ENCODE measurements at regions not wholly inside any gene's neighbourhood (a gene's known extent, or its start where the extent isn't known, plus 50 kb on each side); places are given as distances from the start of the nearest gene placed in this dataset.

GRCh38 chr13:106259928-106260327, 275.5 kb downstream of the EFNB2 start:
- TF ChIP-seq CTCF (IDR thresholded peaks at IDR 0.05; ENCODE audit: low read depth, low read length): no peak
- no peak for TF ChIP-seq EZH2phosphoT487 (IDR thresholded peaks at IDR 0.05; ENCODE audit: low read depth)
- H4K20me1 ChIP-seq (ENCODE audit: insufficient read depth, low read length): no peaks in the 10 kb centered on the region
- no peaks in the 10 kb centered on the region for H3K36me3 ChIP-seq (replicated peaks; ENCODE audit: low read depth, low read length)

GRCh38 chr13:106246666-106247188, 288.7 kb downstream of the EFNB2 start:
- no peaks in the 10 kb centered on the region for H3K4me1 ChIP-seq (ENCODE audit: low read length)
- H3K4me2 ChIP-seq (ENCODE audit: low read length): peak overlapping the region; percentile 12
- no peak overlapping the region for H3K27ac ChIP-seq (ENCODE audit: low read length)
- H3K36me3 ChIP-seq (replicated peaks; ENCODE audit: low read depth, low read length): no peaks in the 10 kb centered on the region
- H3K79me2 ChIP-seq (ENCODE audit: low read length): no peaks in the 10 kb centered on the region
- H4K20me1 ChIP-seq (ENCODE audit: insufficient read depth, low read length): no peaks in the 10 kb centered on the region
- TF ChIP-seq CTCF (IDR thresholded peaks at IDR 0.05; ENCODE audit: low read depth, low read length): no peak
- no peak for TF ChIP-seq EZH2phosphoT487 (IDR thresholded peaks at IDR 0.05; ENCODE audit: low read depth)
- H3K27me3 ChIP-seq (ENCODE audit: low read depth, low read length): no peaks in the 10 kb centered on the region
- H3K4me3 ChIP-seq (ENCODE audit: low read length): no peak overlapping the region
- H2AFZ ChIP-seq (ENCODE audit: low read depth, low read length): peak overlapping the region; percentile 9; the same call in 1 of the 2 replicates
- no peak overlapping the region for H3K9ac ChIP-seq (ENCODE audit: low read length)
- no peaks in the 10 kb centered on the region for H3K9me3 ChIP-seq (ENCODE audit: insufficient read depth, low read length)

More at GRCh38 chr13:106259928-106260327, 275.5 kb downstream of the EFNB2 start:
- no peaks in the 10 kb centered on the region for H3K27me3 ChIP-seq (ENCODE audit: low read depth, low read length)
- no peaks in the 10 kb centered on the region for H3K79me2 ChIP-seq (ENCODE audit: low read length)
- no peak overlapping the region for H3K4me3 ChIP-seq (ENCODE audit: low read length)
- H3K4me1 ChIP-seq (ENCODE audit: low read length): no peaks in the 10 kb centered on the region
- H3K4me2 ChIP-seq (ENCODE audit: low read length): no peak overlapping the region
- H3K27ac ChIP-seq (ENCODE audit: low read length): no peak overlapping the region
- no peak overlapping the region for H2AFZ ChIP-seq (ENCODE audit: low read depth, low read length)
- no peaks in the 10 kb centered on the region for H3K9me3 ChIP-seq (ENCODE audit: insufficient read depth, low read length)
- no peak overlapping the region for H3K9ac ChIP-seq (ENCODE audit: low read length)

GRCh38 chr13:106246242-106246641, 289.2 kb downstream of the EFNB2 start:
- Histone ChIP-seq H3K9me3 (ENCODE audit: insufficient read depth, low read length) (no peaks in the 10 kb centered on the region), H3K27ac (ENCODE audit: low read length) (no peak overlapping the region), H3K4me2 (ENCODE audit: low read length) (0 out of 2 replicates have a peak overlapping the region, but pooled peaks have one; percentile 12), H3K4me3 (ENCODE audit: low read length) (no peak overlapping the region), H3K36me3 (replicated peaks; ENCODE audit: low read depth, low read length) (no peaks in the 10 kb centered on the region), H3K9ac (ENCODE audit: low read length) (no peak overlapping the region), H3K79me2 (ENCODE audit: low read length) (no peaks in the 10 kb centered on the region), H2AFZ (ENCODE audit: low read depth, low read length) (peak overlapping the region; percentile 9; the same call in 1 of the 2 replicates), H3K27me3 (ENCODE audit: low read depth, low read length) (no peaks in the 10 kb centered on the region), H3K4me1 (ENCODE audit: low read length) (no peaks in the 10 kb centered on the region), H4K20me1 (ENCODE audit: insufficient read depth, low read length) (no peaks in the 10 kb centered on the region)
- TF ChIP-seq EZH2phosphoT487 (IDR thresholded peaks at IDR 0.05; ENCODE audit: low read depth) (no peak), CTCF (IDR thresholded peaks at IDR 0.05; ENCODE audit: low read depth, low read length) (no peak)

GRCh38 chr13:106243011-106243565, 292.4 kb downstream of the EFNB2 start:
- H3K27me3 ChIP-seq (ENCODE audit: low read depth, low read length): no peaks in the 10 kb centered on the region
- H3K36me3 ChIP-seq (replicated peaks; ENCODE audit: low read depth, low read length): no peaks in the 10 kb centered on the region

More at GRCh38 chr13:106243011-106243565, 292.4 kb downstream of the EFNB2 start:
- Histone ChIP-seq H3K79me2 (ENCODE audit: low read length) (no peaks in the 10 kb centered on the region), H3K4me3 (ENCODE audit: low read length) (no peak overlapping the region), H4K20me1 (ENCODE audit: insufficient read depth, low read length) (no peaks in the 10 kb centered on the region), H2AFZ (ENCODE audit: low read depth, low read length) (no peak overlapping the region), H3K27ac (ENCODE audit: low read length) (no peak overlapping the region), H3K4me1 (ENCODE audit: low read length) (no peaks in the 10 kb centered on the region), H3K9ac (ENCODE audit: low read length) (no peak overlapping the region), H3K4me2 (ENCODE audit: low read length) (no peak overlapping the region), H3K9me3 (ENCODE audit: insufficient read depth, low read length) (no peaks in the 10 kb centered on the region)
- TF ChIP-seq EZH2phosphoT487 (IDR thresholded peaks at IDR 0.05; ENCODE audit: low read depth) (no peak), CTCF (IDR thresholded peaks at IDR 0.05; ENCODE audit: low read depth, low read length) (no peak)

All from OCI-LY3 (cell line).